HCT116 (cell line): ENCODE measurements at regions not wholly inside any gene's neighbourhood (a gene's known extent, or its start where the extent isn't known, plus 50 kb on each side); places are given as distances from the start of the nearest gene placed in this dataset.
"Not testable (repeated sequence)": the region's sequence is repeated elsewhere in the genome, so short reads cannot be mapped to it uniquely, and the experiment has no call there.

Experiments
- ATAC-seq: fragments of 200-7000 bp; cut with Tn5 transposase; 2 replicates; pipeline ENCODE4 v1.9.1; 2020; ENCODE audit warnings: mild to moderate bottlenecking, moderate library complexity
- BruUV-seq: library from RNA; stranded (reverse); fragments of 400-500 nt; replicated peaks from 2 replicates; lab custom pipeline; 2021; lab: Mats Ljungman, UMichigan
- CTCF ChIA-PET: fragments of 300-600 bp; sonication (Branson Sonifier 250); formaldehyde crosslinking; loops from one replicate; lab custom pipeline; 2021; ENCODE audit warnings: antibody characterized with exemption; lab: Charles Lee
- POLR2A ChIA-PET: fragments of 300-600, 350-600 bp; sonication (Branson Sonifier 250); formaldehyde crosslinking; loops from one replicate; lab custom pipeline; 2021; ENCODE audit warnings: antibody characterized with exemption; lab: Charles Lee
- RAD21 ChIA-PET, 2 experiments: fragments of 300-600 bp; sonication (Branson Sonifier 250); formaldehyde crosslinking; loops; one replicate each; lab custom pipeline; 2023; ENCODE audit warnings: low total read pairs in 2 of 2; ENCODE audit not compliant: uncharacterized antibody in 2 of 2, unreplicated experiment in 2 of 2, low non-redundant PET in 1 of 2; lab: Charles Lee
- DNase-seq: peaks from one replicate; pipeline ENCODE4 v3.0.0-alpha.2; 2010; ENCODE audit warnings: low read depth, low spot score
- H2AFZ ChIP-seq: fragments of 200-600 bp; shearing (Covaris generic), sonication (generic); 2 replicates; pipeline ENCODE4 v1.6.1; 2017; ENCODE audit warnings: low read depth, mixed run types, mixed read lengths, antibody characterized with exemption, low read length; ENCODE audit not compliant: poor library complexity, severe bottlenecking
- H3K27ac ChIP-seq: 2 replicates; pipeline ENCODE4 v1.5.1; 2012; ENCODE audit warnings: low read depth, low read length
- H3K27me3 ChIP-seq: fragments of 200-600 bp; sonication (generic); 2 replicates; pipeline ENCODE4 v1.6.1; 2016; ENCODE audit warnings: mixed run types, low read length, mixed read lengths; ENCODE audit not compliant: insufficient read depth
- H3K36me3 ChIP-seq, 2 experiments: fragments of 200-500 bp in 1 of 2; fragments of 200-600 bp in 1 of 2; sonication (Bioruptor generic) in 1 of 2; sonication (generic) in 1 of 2; 2 replicates each; pipeline versions ENCODE4 v1.5.1 to v1.6.1; 2014 to 2016; ENCODE audit warnings: low read length in 2 of 2, inconsistent platforms in 1 of 2, mixed read lengths in 1 of 2, mixed run types in 1 of 2; ENCODE audit not compliant: insufficient read depth in 2 of 2, control insufficient read depth in 1 of 2
- H3K4me1 ChIP-seq, 2 experiments: fragments of 200-600 bp in 1 of 2; sonication (generic) in 1 of 2; 2 replicates each; pipeline versions ENCODE4 v1.5.1 to v1.6.1; 2012 to 2017; ENCODE audit warnings: low read length in 2 of 2, inconsistent platforms in 1 of 2, mild to moderate bottlenecking in 1 of 2, mixed read lengths in 1 of 2, mixed run types in 1 of 2, moderate library complexity in 1 of 2; ENCODE audit not compliant: insufficient read depth in 2 of 2, control insufficient read depth in 1 of 2
- H3K4me2 ChIP-seq: fragments of 200-600 bp; sonication (generic); 2 replicates; pipeline ENCODE4 v1.6.1; 2017; ENCODE audit warnings: mixed run types, low read length, mixed read lengths
- H3K4me3 ChIP-seq, 2 experiments: fragments of 200-600 bp in 1 of 2; sonication (generic) in 1 of 2; replicated peaks in 1 of 2; 2 replicates each; pipeline ENCODE4 v1.5.1; 2011 to 2016; ENCODE audit warnings: low read length in 2 of 2, control low read depth in 1 of 2, low read depth in 1 of 2, mild to moderate bottlenecking in 1 of 2, mixed read lengths in 1 of 2, mixed run types in 1 of 2
- H3K79me2 ChIP-seq: fragments of 200-600 bp; sonication (generic); 2 replicates; pipeline ENCODE4 v1.6.1; 2017; ENCODE audit warnings: mild to moderate bottlenecking, mixed run types, low read length, moderate library complexity, mixed read lengths; ENCODE audit not compliant: insufficient read depth
- H3K9ac ChIP-seq: fragments of 200-600 bp; sonication (generic); 2 replicates; pipeline ENCODE4 v1.6.1; 2016; ENCODE audit warnings: low read length, mixed read lengths
- H3K9me2 ChIP-seq: fragments of 200-600 bp; sonication (generic), shearing (Covaris generic); 2 replicates; pipeline ENCODE4 v1.6.1; 2017; ENCODE audit warnings: mixed run types, mild to moderate bottlenecking, moderate library complexity; ENCODE audit not compliant: insufficient read depth
- H3K9me3 ChIP-seq, 2 experiments: fragments of 200-500 bp in 1 of 2; fragments of 200-600 bp in 1 of 2; sonication (Bioruptor generic) in 1 of 2; sonication (generic) in 1 of 2; 2 replicates each; pipeline ENCODE4 v1.6.1; 2014 to 2017; ENCODE audit warnings: low read length in 2 of 2, mixed read lengths in 2 of 2, inconsistent platforms in 1 of 2, low read depth in 1 of 2, mild to moderate bottlenecking in 1 of 2, mixed run types in 1 of 2, moderate library complexity in 1 of 2; ENCODE audit not compliant: control insufficient read depth in 1 of 2, insufficient read depth in 1 of 2
- H4K20me1 ChIP-seq: fragments of 200-600 bp; sonication (generic), shearing (Covaris generic); 2 replicates; pipeline ENCODE4 v1.6.1; 2017; ENCODE audit warnings: mixed run types, mild to moderate bottlenecking, moderate library complexity; ENCODE audit not compliant: insufficient read depth
- intact Hi-C: fragments of 100-400 bp; cut with micrococcal nuclease; formaldehyde crosslinking; loops from 2 replicates; pipeline ENCODE4 v1.10.0; 2022

DNA sequence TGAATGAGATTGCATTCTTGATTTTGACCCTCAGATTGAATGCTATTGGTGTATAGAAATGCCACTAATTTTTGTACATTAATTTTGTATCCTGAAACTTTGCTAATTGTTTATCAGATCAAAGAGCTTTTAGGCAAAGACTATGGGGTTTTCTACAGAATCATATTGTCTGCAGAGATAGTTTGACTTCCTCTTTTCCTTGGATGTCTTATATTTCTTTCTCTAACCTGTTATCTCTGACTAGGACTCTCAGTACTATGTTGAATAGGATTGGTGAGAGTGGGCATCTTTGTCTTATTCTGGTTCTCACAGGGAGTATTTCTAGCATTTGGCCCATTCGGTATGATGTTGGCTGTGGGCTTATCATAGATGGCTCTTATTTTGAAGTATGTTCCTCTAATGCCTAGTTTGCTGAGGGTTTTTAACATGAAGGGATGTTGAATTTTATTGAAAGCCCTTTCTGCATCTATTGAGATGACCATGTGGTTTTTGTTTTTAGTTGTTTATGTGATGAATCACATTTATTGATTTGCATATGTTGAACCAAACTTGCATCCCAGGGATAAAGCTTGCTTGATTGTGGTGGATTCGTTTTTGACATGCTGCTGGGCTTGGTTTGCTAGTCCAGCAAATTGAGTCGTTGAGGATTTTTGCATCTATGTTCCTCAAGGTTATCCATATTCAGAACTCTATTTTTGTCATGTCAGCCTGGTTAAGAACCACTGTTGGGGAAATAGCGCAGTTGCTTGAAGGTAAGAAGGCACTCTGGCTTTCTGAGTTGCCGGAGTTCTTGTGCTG lies 85.8 kb upstream of the NOTCH2NLA start:
- BruUV-seq, H3K4me2 ChIP-seq, intact Hi-C loops, H3K79me2 ChIP-seq, DNase-seq, H3K4me1 ChIP-seq, H2AFZ ChIP-seq, RAD21 ChIA-PET, H4K20me1 ChIP-seq, H3K27me3 ChIP-seq, H3K36me3 ChIP-seq, H3K9ac ChIP-seq, CTCF ChIA-PET, ATAC-seq, H3K9me2 ChIP-seq, POLR2A ChIA-PET, H3K27ac ChIP-seq, H3K4me3 ChIP-seq, H3K9me3 ChIP-seq: not testable (repeated sequence)

DNA sequence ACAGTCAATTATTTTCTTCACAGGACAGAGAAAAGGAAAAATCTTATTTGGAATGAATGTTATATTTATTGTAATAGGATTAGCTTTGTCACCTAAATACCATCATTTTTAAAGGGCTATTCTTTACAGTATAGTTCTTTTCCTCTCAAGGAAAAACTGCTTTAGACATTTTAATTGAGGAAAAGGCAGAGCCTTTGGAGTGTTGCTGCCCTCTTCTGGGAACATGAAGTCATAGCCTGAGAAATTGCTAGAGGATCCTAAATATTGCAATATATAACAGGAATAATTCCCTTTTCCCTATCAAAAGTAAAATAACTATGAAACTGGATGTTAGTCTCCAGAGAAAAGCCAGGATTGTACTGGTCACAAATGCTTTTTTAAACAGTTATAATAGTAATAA lies 81.8 kb upstream of the NOTCH2NLA start:
- H3K4me2 ChIP-seq, H3K4me3 ChIP-seq, BruUV-seq, H4K20me1 ChIP-seq, H3K36me3 ChIP-seq, POLR2A ChIA-PET, H3K9ac ChIP-seq, H3K9me3 ChIP-seq, H3K27me3 ChIP-seq, H2AFZ ChIP-seq, H3K9me2 ChIP-seq, H3K4me1 ChIP-seq, DNase-seq, H3K27ac ChIP-seq, RAD21 ChIA-PET, CTCF ChIA-PET, intact Hi-C loops, H3K79me2 ChIP-seq: not testable (repeated sequence)
- ATAC-seq = peak; percentile 67

DNA sequence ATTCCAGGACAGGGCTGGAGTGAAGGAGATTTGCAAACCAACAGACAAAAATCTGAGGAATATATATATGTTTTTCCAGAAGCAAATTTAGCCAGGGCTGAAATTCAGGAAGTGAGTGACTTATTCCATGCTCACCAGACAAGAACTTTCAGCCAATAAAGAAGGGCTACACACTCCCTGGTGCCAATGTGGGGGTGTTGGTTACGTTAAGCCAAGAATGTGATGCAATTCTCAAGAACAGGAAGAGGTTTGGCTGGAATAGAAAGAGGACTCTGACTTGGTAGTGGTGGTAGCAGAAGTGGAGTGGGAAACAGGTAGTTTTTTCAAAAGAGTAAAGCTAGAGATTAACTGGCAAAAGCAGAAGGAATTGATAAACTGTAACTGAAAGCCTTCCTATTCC lies 80.6 kb upstream of the NOTCH2NLA start:
- H3K36me3 ChIP-seq, H3K79me2 ChIP-seq, H3K9me3 ChIP-seq, BruUV-seq, RAD21 ChIA-PET, CTCF ChIA-PET, H3K27me3 ChIP-seq, H3K4me2 ChIP-seq, H3K4me1 ChIP-seq, H3K27ac ChIP-seq, H3K9me2 ChIP-seq, H3K9ac ChIP-seq, H2AFZ ChIP-seq, DNase-seq, H4K20me1 ChIP-seq, intact Hi-C loops, POLR2A ChIA-PET, H3K4me3 ChIP-seq: not testable (repeated sequence)
- 0 out of 2 replicates have a peak, but pooled peaks have one; percentile 26 for ATAC-seq

DNA sequence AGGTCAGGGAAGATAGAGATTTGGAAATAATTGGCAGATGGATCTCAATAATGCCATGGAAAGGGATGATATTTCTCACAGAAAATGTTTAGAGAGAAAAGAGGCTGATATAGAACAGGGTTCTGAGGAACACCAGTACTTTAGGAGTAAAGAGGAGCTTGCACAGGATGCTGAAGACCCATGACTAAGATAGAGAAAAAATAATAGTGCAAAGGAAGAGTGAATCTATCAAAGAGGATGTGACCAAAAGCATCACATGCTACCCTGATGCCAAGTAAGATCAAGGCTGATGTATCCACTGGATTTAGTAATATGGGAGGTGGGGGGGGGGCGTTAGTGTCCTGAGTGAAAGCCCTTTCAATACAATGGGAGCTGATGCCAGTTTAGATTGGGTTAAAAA lies 80.1 kb upstream of the NOTCH2NLA start:
- H3K9me3 ChIP-seq, BruUV-seq, H3K36me3 ChIP-seq, ATAC-seq, H3K9me2 ChIP-seq, CTCF ChIA-PET, intact Hi-C loops, RAD21 ChIA-PET, POLR2A ChIA-PET, H3K4me2 ChIP-seq, H3K79me2 ChIP-seq, H4K20me1 ChIP-seq, H3K27me3 ChIP-seq, H3K9ac ChIP-seq, DNase-seq, H3K4me1 ChIP-seq, H3K27ac ChIP-seq, H3K4me3 ChIP-seq, H2AFZ ChIP-seq: not testable (repeated sequence)
